Chondrocyte (in vitro differentiated cells): ENCODE measurements at regions not wholly inside any gene's neighbourhood (a gene's known extent, or its start where the extent isn't known, plus 50 kb on each side); places are given as distances from the start of the nearest gene placed in this dataset.

Experiments
- DNase-seq: peaks from one replicate; pipeline ENCODE4 v3.0.0; 2021; ENCODE audit warnings: mixed read lengths, low spot score
- H3K27ac Mint-ChIP-seq: one replicate; pipeline ENCODE4 v1.8.0; 2021; ENCODE audit warnings: mild to moderate bottlenecking, moderate library complexity, mixed read lengths; ENCODE audit not compliant: unreplicated experiment
- H3K27me3 Mint-ChIP-seq: 2 replicates; pipeline ENCODE4 v1.8.0; 2021; ENCODE audit warnings: low read depth, mixed read lengths
- H3K36me3 Mint-ChIP-seq: 2 replicates; pipeline ENCODE4 v1.8.0; 2021; ENCODE audit warnings: low read depth, mixed read lengths
- H3K4me1 Mint-ChIP-seq: 2 replicates; pipeline ENCODE4 v1.8.0; 2021; ENCODE audit warnings: low read depth, mild to moderate bottlenecking, mixed read lengths
- H3K4me3 Mint-ChIP-seq: one replicate; pipeline ENCODE4 v1.8.0; 2021; ENCODE audit warnings: mild to moderate bottlenecking, moderate library complexity, mixed read lengths; ENCODE audit not compliant: unreplicated experiment
- H3K9me3 Mint-ChIP-seq: 2 replicates; pipeline ENCODE4 v1.8.0; 2021; ENCODE audit warnings: low read depth, mixed read lengths
- CTCF ChIP-seq: fragments of 200-600 bp; sonication (generic); IDR thresholded peaks from 2 replicates; pipeline ENCODE4 v1.5.0; 2021; ENCODE audit warnings: antibody characterized with exemption, mild to moderate bottlenecking, moderate library complexity

- Mint-ChIP-seq H3K27ac (no peak overlapping the region), H3K27me3 (no peaks in the 10 kb centered on the region), H3K36me3 (no peaks in the 10 kb centered on the region), H3K4me1 (peaks cover 70% of the 10 kb centered on the region), H3K9me3 (peaks cover 3% of the 10 kb centered on the region), H3K4me3 (no peak overlapping the region)
- DNase-seq, result no peak
- no peak for TF ChIP-seq CTCF
These were observed 171.4 kb upstream of the SPATS2L start for GRCh38 chr2:200135082-200135481.

- TF ChIP-seq CTCF, result no peak
- Mint-ChIP-seq H3K4me3 (no peak overlapping the region), H3K4me1 (peaks cover 60% of the 10 kb centered on the region), H3K27me3 (no peaks in the 10 kb centered on the region), H3K36me3 (no peaks in the 10 kb centered on the region), H3K9me3 (peaks cover 3% of the 10 kb centered on the region), H3K27ac (no peak overlapping the region)
- no peak for DNase-seq
These were observed 169.8 kb upstream of the SPATS2L start for GRCh38 chr2:200136655-200137054.

- no peak for DNase-seq
- TF ChIP-seq CTCF, result no peak
- Mint-ChIP-seq H3K4me3 (no peak overlapping the region), H3K27ac (peak overlapping the region; percentile 78), H3K9me3 (peaks cover 3% of the 10 kb centered on the region), H3K36me3 (no peaks in the 10 kb centered on the region), H3K27me3 (no peaks in the 10 kb centered on the region), H3K4me1 (peaks cover 54% of the 10 kb centered on the region)
These were observed 169.2 kb upstream of the SPATS2L start for GRCh38 chr2:200137271-200137670.

GRCh38 chr2:200137691-200138090 is 168.8 kb upstream of the SPATS2L start:
- no peak for DNase-seq
- H3K27me3 Mint-ChIP-seq, result no peaks in the 10 kb centered on the region
- no peak for TF ChIP-seq CTCF
- peaks cover 3% of the 10 kb centered on the region for H3K9me3 Mint-ChIP-seq
- peak overlapping the region; percentile 78 for H3K27ac Mint-ChIP-seq
- H3K36me3 Mint-ChIP-seq, result no peaks in the 10 kb centered on the region
- H3K4me3 Mint-ChIP-seq, result no peak overlapping the region
- H3K4me1 Mint-ChIP-seq, result peaks cover 50% of the 10 kb centered on the region

- Mint-ChIP-seq H3K9me3 (peaks cover 3% of the 10 kb centered on the region), H3K27me3 (no peaks in the 10 kb centered on the region), H3K4me1 (peaks cover 42% of the 10 kb centered on the region), H3K36me3 (no peaks in the 10 kb centered on the region), H3K27ac (peak overlapping the region; percentile 78), H3K4me3 (no peak overlapping the region)
- no peak for DNase-seq
- TF ChIP-seq CTCF, result no peak
These were observed 167.9 kb upstream of the SPATS2L start for GRCh38 chr2:200138391-200139124.
